OCI-LY7 (cell line): ENCODE measurements at regions not wholly inside any gene's neighbourhood (a gene's known extent, or its start where the extent isn't known, plus 50 kb on each side); places are given as distances from the start of the nearest gene placed in this dataset.

Experiments used
- BruUV-seq: library from RNA; stranded (reverse); fragments of 400-500 nt; replicated peaks from 2 replicates; lab custom pipeline; 2021; lab: Mats Ljungman, UMichigan
- CTCF ChIA-PET: fragments of 300-600 bp; sonication (Branson Sonifier 250); formaldehyde crosslinking; loops from one replicate; lab custom pipeline; 2022; ENCODE audit warnings: antibody characterized with exemption; ENCODE audit not compliant: unreplicated experiment; lab: Charles Lee
- POLR2A ChIA-PET: fragments of 300-600 bp; sonication (Branson Sonifier 250); formaldehyde crosslinking; loops from one replicate; lab custom pipeline; 2022; ENCODE audit warnings: antibody characterized with exemption; lab: Charles Lee
- DNase-seq: peaks from one replicate; pipeline ENCODE4 v3.0.0-alpha.2; 2015; ENCODE audit warnings: low spot score
- H2AFZ ChIP-seq: fragments of 200-600 bp; sonication (generic), shearing (Covaris generic); 2 replicates; pipeline ENCODE4 v1.6.1; 2014; ENCODE audit warnings: mild to moderate bottlenecking, antibody characterized with exemption, low read length, moderate library complexity
- H3K27ac ChIP-seq: fragments of 200-600 bp; sonication (generic); 2 replicates; pipeline ENCODE4 v1.5.1; 2014; ENCODE audit warnings: mixed run types, low read depth, mild to moderate bottlenecking, moderate library complexity, low read length, inconsistent platforms; ENCODE audit not compliant: poor library complexity, severe bottlenecking
- H3K36me3 ChIP-seq: fragments of 200-600 bp; sonication (generic); 2 replicates; pipeline ENCODE4 v1.6.1; 2014; ENCODE audit warnings: mild to moderate bottlenecking, antibody characterized with exemption, low read length, moderate library complexity, mixed read lengths; ENCODE audit not compliant: insufficient read depth
- H3K4me1 ChIP-seq: fragments of 200-600 bp; sonication (generic); 2 replicates; pipeline ENCODE4 v1.5.1; 2014; ENCODE audit warnings: mild to moderate bottlenecking, low read length; ENCODE audit not compliant: insufficient read depth, poor library complexity, severe bottlenecking
- H3K4me2 ChIP-seq: fragments of 200-600 bp; sonication (generic); 2 replicates; pipeline ENCODE4 v1.6.1; 2014; ENCODE audit warnings: mild to moderate bottlenecking, low read length
- H3K4me3 ChIP-seq: fragments of 200-600 bp; sonication (generic); 2 replicates; pipeline ENCODE4 v1.5.1; 2014; ENCODE audit warnings: mild to moderate bottlenecking, low read depth, low read length; ENCODE audit not compliant: poor library complexity, severe bottlenecking
- H3K79me2 ChIP-seq: fragments of 200-600 bp; sonication (generic); 2 replicates; pipeline ENCODE4 v1.6.1; 2016; ENCODE audit warnings: low read depth, mild to moderate bottlenecking, low read length, moderate library complexity, mixed read lengths; ENCODE audit not compliant: insufficient read depth
- H3K9me2 ChIP-seq: fragments of 200-600 bp; sonication (generic); 2 replicates; pipeline ENCODE4 v1.6.1; 2016; ENCODE audit warnings: mild to moderate bottlenecking, low read length, mixed read lengths; ENCODE audit not compliant: insufficient read depth
- H3K9me3 ChIP-seq: fragments of 200-600 bp; sonication (generic); 2 replicates; pipeline ENCODE4 v1.6.1; 2014; ENCODE audit warnings: mild to moderate bottlenecking, mixed run types, low read length, mixed read lengths
- H4K20me1 ChIP-seq: fragments of 200-600 bp; sonication (generic); 2 replicates; pipeline ENCODE4 v1.6.1; 2014; ENCODE audit warnings: mild to moderate bottlenecking, antibody characterized with exemption, low read length, moderate library complexity, mixed read lengths; ENCODE audit not compliant: insufficient read depth
- EZH2phosphoT487 ChIP-seq: fragments of 200-600 bp; sonication (generic); IDR thresholded peaks from 2 replicates; pipeline ENCODE4 v1.6.1; 2018; ENCODE audit warnings: low read depth, borderline replicate concordance, mild to moderate bottlenecking, mixed run types, antibody characterized with exemption, low read length, moderate library complexity, mixed read lengths
- intact Hi-C: fragments of 100-400 bp; cut with micrococcal nuclease; formaldehyde crosslinking; loops from one replicate; pipeline ENCODE4 v1.10.0; 2022; ENCODE audit not compliant: unreplicated experiment
- TF ChIP-seq, protein P1 (sequence below): fragments of 200-600 bp; sonication (generic); conservative IDR thresholded peaks from 2 replicates; pipeline ENCODE4 v1.5.1; 2014; ENCODE audit warnings: mild to moderate bottlenecking, antibody characterized with exemption, low read length, moderate library complexity, mixed read lengths

DNA sequence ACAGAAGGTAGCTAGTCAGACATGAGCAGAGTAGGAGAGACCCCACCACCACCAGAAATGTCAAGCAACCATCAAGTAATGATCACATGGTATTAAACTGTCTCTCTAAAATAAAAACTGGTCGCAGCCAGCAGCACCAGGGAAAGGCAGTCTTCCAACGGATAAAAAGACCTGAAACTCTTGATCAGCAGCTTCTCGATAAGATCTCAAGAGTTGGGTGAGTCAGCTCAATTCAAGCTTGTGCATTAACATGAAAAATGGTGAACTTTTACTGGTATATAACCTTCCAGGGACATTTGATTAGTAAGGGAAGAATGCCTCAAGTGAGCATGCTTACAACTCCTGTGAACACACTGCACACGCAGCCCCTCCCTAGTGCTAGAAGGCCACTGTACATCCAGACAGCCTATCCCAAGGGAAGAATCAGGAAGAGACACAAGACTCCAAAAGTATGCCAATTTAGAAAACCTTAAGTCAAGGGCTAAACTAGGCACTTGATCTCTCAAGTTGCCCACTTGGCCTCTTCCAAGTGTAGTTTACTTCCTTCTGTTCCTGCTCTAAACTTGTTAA, 270.0 kb upstream of the GNPDA2 start:
- Histone ChIP-seq H3K27ac (no peak overlapping the region), H3K4me2 (no peak overlapping the region), H3K79me2 (no peaks in the 10 kb centered on the region), H3K4me1 (no peaks in the 10 kb centered on the region), H3K4me3 (no peak overlapping the region), H4K20me1 (no peaks in the 10 kb centered on the region), H3K36me3 (no peaks in the 10 kb centered on the region), H3K9me3 (no peaks in the 10 kb centered on the region), H3K9me2 (no peaks in the 10 kb centered on the region), H2AFZ (no peak overlapping the region)
- intact Hi-C loops, result no loop called here
- BruUV-seq, result no TSS peak
- CTCF ChIA-PET, result no interaction called here
- DNase-seq, result no peak
- POLR2A ChIA-PET, result interaction anchor here (0.6 to 1.1 kb wide), 2 partner anchors 19 to 1362 kb away, joined by 3 read pairs; no protein-coding TSS in a partner anchor
- TF ChIP-seq EZH2phosphoT487, result no peak
- TF ChIP-seq, protein P1, sequence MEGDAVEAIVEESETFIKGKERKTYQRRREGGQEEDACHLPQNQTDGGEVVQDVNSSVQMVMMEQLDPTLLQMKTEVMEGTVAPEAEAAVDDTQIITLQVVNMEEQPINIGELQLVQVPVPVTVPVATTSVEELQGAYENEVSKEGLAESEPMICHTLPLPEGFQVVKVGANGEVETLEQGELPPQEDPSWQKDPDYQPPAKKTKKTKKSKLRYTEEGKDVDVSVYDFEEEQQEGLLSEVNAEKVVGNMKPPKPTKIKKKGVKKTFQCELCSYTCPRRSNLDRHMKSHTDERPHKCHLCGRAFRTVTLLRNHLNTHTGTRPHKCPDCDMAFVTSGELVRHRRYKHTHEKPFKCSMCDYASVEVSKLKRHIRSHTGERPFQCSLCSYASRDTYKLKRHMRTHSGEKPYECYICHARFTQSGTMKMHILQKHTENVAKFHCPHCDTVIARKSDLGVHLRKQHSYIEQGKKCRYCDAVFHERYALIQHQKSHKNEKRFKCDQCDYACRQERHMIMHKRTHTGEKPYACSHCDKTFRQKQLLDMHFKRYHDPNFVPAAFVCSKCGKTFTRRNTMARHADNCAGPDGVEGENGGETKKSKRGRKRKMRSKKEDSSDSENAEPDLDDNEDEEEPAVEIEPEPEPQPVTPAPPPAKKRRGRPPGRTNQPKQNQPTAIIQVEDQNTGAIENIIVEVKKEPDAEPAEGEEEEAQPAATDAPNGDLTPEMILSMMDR, result no peak

DNA sequence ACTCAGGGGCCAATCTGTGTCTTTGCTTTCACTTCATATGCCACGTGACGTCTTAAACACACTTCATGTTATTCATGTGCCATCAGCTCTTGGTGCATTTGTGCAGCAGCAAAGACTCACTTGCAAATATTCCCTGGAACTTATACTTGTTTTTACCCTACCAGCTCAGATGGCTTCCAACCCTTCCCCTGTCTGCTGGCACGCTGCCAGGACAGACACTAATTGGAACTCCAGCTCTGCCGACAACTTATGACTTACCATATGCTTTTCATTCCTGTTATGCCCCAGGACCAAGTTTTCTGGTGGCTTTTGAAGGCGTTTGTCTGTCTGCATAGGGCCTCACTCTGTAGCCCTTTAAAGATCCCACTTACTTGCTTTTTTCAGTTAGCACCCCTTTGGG, 261.7 kb upstream of the GNPDA2 start:
- TF ChIP-seq EZH2phosphoT487, result no peak
- TF ChIP-seq, protein P1, result no peak
- no peak overlapping the region for H3K4me3 ChIP-seq
- no peaks in the 10 kb centered on the region for H3K9me2 ChIP-seq
- H3K36me3 ChIP-seq, result no peaks in the 10 kb centered on the region
- CTCF ChIA-PET, result no interaction called here
- no peaks in the 10 kb centered on the region for H3K9me3 ChIP-seq
- H3K79me2 ChIP-seq, result no peaks in the 10 kb centered on the region
- BruUV-seq, result no TSS peak
- no peak overlapping the region for H2AFZ ChIP-seq
- DNase-seq, result no peak
- H3K4me2 ChIP-seq, result no peak overlapping the region
- H4K20me1 ChIP-seq, result no peaks in the 10 kb centered on the region
- intact Hi-C loops, result no loop called here
- H3K27ac ChIP-seq, result no peak overlapping the region
- no peaks in the 10 kb centered on the region for H3K4me1 ChIP-seq
- POLR2A ChIA-PET, result no interaction called here

DNA sequence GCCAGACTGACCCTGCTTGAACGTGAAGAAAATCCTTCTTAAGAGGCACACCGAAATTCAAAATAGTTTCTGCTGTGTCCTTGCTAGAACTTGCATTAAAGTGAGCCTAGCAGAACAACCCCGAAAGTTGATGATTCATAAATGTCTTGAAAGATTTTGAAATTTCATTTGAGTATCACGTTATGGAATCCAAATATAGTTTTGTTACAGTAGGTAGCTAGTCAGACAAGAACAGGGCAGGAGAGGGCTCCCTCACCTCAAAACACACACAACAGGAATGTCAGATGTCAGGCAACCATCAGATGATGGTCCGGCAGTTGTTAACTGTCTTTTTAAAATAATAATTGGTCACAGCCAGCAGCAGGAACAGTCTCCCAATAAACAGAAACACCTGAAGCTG, 259.6 kb upstream of the GNPDA2 start:
- DNase-seq, result no peak
- ChIA-PET POLR2A (no interaction called here), CTCF (no interaction called here)
- no peak overlapping the region for H3K4me3 ChIP-seq
- no peak overlapping the region for H3K27ac ChIP-seq
- no peak overlapping the region for H3K4me2 ChIP-seq
- no peak overlapping the region for H2AFZ ChIP-seq
- no TSS peak for BruUV-seq
- TF ChIP-seq, protein P1, result no peak
- no peak for TF ChIP-seq EZH2phosphoT487
- no peaks in the 10 kb centered on the region for H3K36me3 ChIP-seq
- no peaks in the 10 kb centered on the region for H3K9me2 ChIP-seq
- H3K79me2 ChIP-seq, result no peaks in the 10 kb centered on the region
- intact Hi-C loops, result no loop called here
- no peaks in the 10 kb centered on the region for H3K9me3 ChIP-seq
- H4K20me1 ChIP-seq, result no peaks in the 10 kb centered on the region
- H3K4me1 ChIP-seq, result no peaks in the 10 kb centered on the region
